GM19324 (cell line): ENCODE measurements at regions not wholly inside any gene's neighbourhood (a gene's known extent, or its start where the extent isn't known, plus 50 kb on each side); places are given as distances from the start of the nearest gene placed in this dataset.
A peak's percentile ranks its signal among the peaks of the same experiment; 100 is the strongest.

ENCODE experiments used
- ATAC-seq: cut with Tn5 transposase; IDR thresholded peaks from one replicate; pipeline ENCODE4 v1.9.1; 2021; ENCODE audit warnings: mild to moderate bottlenecking, moderate library complexity; ENCODE audit not compliant: unreplicated experiment, low FRiP score

- no peak for ATAC-seq
Observed at GRCh38 chr2:200751786-200752185, 59.9 kb upstream of the BZW1 start.

DNA sequence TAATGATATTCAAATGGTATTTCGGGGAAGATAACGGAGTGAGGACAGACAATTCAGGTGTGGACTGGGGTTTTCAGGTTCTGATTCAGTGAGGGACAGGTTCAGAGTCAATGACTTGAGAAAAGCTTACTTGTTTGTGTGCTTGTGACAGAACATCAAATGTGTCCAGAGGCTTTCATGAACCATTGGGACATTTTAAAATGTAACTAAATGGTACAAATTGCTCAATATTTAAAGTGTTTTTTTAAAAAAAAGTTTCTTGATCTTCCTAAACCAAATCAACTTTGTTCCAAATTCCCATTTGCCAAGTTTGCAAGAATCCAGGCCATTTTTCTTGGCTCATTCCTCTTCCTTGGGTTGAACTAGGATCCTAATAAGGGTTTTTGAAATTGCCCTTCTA is 59.4 kb upstream of the BZW1 start:
- ATAC-seq, result no peak

DNA sequence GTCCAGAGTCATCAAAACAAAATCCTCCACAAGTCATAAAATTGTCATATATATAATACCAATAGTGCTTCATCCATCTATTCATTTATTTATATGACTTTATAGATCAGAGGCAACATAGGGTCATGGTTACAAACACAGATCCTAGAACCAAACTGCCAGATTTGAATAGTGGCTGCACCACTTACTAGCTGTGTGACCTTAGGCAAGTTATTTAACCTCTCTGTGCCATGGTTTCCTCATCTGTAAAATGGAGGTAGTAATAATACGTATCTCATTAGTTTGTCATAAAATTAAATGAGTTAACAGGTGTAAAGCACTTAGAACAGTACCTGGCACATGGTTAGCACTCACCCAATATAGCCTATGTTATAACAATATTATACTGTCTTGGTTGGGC is 58.9 kb upstream of the BZW1 start:
- ATAC-seq, result no peak

- ATAC-seq, result peak; percentile 56
Observed at GRCh38 chr2:200756618-200757321, 54.9 kb upstream of the BZW1 start.

GRCh38 chr2:200757399-200757798 is 54.3 kb upstream of the BZW1 start:
- no peak for ATAC-seq

- no peak for ATAC-seq
Observed at GRCh38 chr2:200758341-200758740, 53.4 kb upstream of the BZW1 start.

- ATAC-seq, result no peak
Observed at GRCh38 chr2:200761266-200761665, 50.4 kb upstream of the BZW1 start.
